ENCODE measurements at regions not wholly inside any gene's neighbourhood (a gene's known extent, or its start where the extent isn't known, plus 50 kb on each side); places are given as distances from the start of the nearest gene placed in this dataset.
"Not testable (repeated sequence)": the region's sequence is repeated elsewhere in the genome, so short reads cannot be mapped to it uniquely, and the experiment has no call there.

DNA sequence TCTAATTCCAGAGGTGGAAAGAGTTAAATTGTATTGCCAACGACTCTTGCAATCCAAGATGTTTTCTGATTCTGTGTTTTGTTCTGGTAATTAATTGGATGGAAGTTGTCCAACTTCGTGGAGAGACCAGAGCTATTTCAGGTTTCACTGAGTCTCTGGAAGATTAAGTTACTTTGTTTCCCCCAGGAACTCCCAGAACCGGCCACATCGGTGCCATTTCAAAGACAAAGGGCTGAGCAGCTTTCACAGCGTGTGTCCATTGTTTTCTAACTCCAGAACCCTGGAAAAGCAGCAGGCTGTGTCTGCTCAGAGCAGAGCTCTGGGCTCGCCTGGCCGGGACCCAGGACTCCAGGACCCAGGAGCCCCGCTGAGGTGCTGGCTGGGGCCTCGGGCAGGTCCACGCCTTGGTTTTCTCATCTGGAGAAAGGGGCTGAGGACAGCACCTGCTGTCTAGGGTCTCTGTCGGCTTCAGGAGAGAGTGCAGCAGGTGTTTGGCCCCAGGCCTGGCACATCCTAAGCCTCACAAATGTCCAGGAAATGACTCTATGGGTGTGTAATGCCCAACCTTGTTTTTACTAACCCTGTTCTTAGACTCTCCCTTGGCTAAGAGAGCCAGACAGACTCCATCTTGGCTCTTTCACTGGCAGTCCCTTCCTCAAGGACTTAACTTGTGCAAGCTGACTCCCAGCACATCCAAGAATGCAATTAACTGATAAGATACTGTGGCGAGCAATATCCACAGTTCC, 86.0 kb upstream of the SFSWAP start:
- not testable (repeated sequence) for H3K36me3 ChIP-seq (ENCODE audit: insufficient read depth, low read length); H3K79me2 ChIP-seq (replicated peaks; ENCODE audit: insufficient read depth, low read length); H2AFZ ChIP-seq (ENCODE audit: low read depth, low read length); H3K27me3 ChIP-seq (ENCODE audit: insufficient read depth, low read depth, low read length); H3K4me3 ChIP-seq (ENCODE audit: low read length); H3F3A ChIP-seq (ENCODE audit: insufficient read depth, low read length, poor library complexity, severe bottlenecking); H3K4me2 ChIP-seq (ENCODE audit: low read length); H3K9me3 ChIP-seq (ENCODE audit: low read length); H3K27ac ChIP-seq (ENCODE audit: low read length); H3K9me2 ChIP-seq (ENCODE audit: insufficient read depth, low read length); H3K9ac ChIP-seq (ENCODE audit: low read length); H4K20me1 ChIP-seq (ENCODE audit: insufficient read depth)

DNA sequence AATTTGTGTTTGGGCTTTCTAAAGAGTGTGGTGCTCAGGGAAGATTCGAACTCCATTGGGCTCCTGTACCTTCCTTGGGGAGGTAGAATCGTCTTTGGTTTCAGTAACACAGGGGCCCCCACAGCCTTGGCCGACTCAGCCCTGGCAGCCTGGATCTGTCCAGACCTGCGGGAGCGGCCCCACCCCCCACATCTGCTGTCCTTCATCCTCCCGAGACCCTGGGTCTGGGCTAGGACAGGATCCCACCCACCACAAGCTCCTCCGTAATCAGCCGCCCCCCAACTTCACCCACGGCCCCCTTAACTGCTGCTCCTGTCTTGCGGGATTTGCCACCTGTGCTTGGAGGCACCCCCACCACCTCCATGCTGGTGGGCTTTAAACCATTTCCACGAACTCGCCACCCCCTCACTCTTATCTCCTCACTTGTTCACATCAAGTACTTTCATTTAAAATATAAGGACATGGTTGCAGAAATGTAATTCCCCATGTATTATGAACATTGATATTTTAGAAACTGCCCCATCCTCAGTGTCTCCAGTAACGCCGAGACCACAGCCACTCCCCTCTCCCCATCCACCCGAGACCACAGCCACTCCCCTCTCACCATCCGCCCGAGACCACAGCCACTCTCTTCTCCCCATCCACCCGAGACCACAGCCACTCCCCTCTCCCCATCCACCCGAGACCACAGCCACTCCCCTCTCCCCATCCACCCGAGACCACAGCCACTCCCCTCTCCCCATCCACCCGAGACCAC, 84.7 kb upstream of the SFSWAP start:
- H3K9ac ChIP-seq (ENCODE audit: low read length); H3K4me3 ChIP-seq (ENCODE audit: low read length); H3K9me2 ChIP-seq (ENCODE audit: insufficient read depth, low read length); H3K36me3 ChIP-seq (ENCODE audit: insufficient read depth, low read length); H2AFZ ChIP-seq (ENCODE audit: low read depth, low read length); H4K20me1 ChIP-seq (ENCODE audit: insufficient read depth); H3K79me2 ChIP-seq (replicated peaks; ENCODE audit: insufficient read depth, low read length); H3K9me3 ChIP-seq (ENCODE audit: low read length); H3K27ac ChIP-seq (ENCODE audit: low read length); H3K27me3 ChIP-seq (ENCODE audit: insufficient read depth, low read depth, low read length); H3F3A ChIP-seq (ENCODE audit: insufficient read depth, low read length, poor library complexity, severe bottlenecking); H3K4me2 ChIP-seq (ENCODE audit: low read length): not testable (repeated sequence)

DNA sequence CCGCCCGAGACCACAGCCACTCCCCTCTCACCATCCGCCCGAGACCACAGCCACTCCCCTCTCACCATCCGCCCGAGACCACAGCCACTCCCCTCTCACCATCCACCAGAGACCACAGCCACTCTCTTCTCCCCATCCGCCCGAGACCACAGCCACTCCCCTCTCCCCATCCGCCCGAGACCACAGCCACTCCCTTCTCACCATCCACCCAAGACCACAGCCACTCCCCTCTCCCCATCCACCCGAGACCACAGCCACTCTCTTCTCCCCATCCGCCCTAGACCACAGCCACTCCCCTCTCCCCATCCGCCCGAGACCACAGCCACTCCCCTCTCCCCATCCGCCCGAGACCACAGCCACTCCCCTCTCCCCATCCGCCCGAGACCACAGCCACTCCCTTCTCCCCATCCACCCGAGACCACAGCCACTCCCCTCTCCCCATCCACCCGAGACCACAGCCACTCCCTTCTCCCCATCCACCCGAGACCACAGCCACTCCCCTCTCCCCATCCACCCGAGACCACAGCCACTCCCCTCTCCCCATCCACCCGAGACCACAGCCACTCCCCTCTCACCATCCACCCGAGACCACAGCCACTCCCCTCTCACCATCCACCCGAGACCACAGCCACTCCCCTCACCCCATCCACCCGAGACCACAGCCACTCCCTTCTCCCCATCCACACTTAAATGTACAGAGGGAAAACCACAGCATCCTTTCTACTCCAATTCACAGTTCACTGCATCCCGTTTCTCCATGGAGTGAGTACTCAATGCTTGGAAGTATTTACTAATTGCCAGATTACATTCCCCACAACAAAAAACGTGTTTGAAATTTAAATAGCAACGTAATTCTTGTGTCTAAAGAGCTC, 83.5 kb upstream of the SFSWAP start:
- not testable (repeated sequence) for H2AFZ ChIP-seq (ENCODE audit: low read depth, low read length); H4K20me1 ChIP-seq (ENCODE audit: insufficient read depth); H3K9me3 ChIP-seq (ENCODE audit: low read length); H3K27me3 ChIP-seq (ENCODE audit: insufficient read depth, low read depth, low read length); H3K79me2 ChIP-seq (replicated peaks; ENCODE audit: insufficient read depth, low read length); H3K9ac ChIP-seq (ENCODE audit: low read length); H3F3A ChIP-seq (ENCODE audit: insufficient read depth, low read length, poor library complexity, severe bottlenecking); H3K4me2 ChIP-seq (ENCODE audit: low read length); H3K9me2 ChIP-seq (ENCODE audit: insufficient read depth, low read length); H3K36me3 ChIP-seq (ENCODE audit: insufficient read depth, low read length); H3K27ac ChIP-seq (ENCODE audit: low read length); H3K4me3 ChIP-seq (ENCODE audit: low read length)

DNA sequence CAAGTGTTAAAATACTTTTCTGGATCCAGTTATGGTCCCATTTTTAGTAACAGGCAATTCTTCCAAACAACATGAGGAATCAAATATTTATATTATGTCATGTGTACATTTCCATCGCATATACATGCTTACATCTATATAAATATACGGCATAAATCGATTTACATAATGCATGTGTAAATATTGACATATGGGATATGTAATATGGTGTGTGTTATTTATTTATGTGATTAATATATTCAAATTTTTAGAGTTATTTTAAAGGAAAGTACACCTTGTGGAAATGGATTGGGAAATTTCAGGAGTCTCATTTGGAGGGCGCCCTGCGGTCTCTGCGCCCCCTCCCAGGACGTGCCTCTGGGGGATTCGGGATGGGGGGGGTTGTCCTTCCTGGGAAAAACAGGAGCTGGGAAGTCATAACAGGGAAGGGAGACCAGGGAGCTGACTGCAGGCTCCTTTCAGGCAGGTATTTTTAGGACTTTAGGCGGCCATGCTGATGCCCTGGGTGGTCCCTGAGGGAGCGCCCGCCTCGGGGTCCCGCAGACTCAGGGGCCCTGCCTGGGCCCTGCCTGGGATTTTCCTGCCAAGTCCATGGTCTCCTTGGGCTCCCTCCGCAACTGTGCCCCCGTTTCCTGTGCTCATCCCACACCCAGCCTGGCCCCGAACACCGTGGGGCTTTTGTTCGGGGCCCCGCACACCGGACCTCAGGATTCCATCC, 82.7 kb upstream of the SFSWAP start:
- H3K36me3 ChIP-seq (ENCODE audit: insufficient read depth, low read length) = no peaks in the 10 kb centered on the region
- H4K20me1 ChIP-seq (ENCODE audit: insufficient read depth) = no peaks in the 10 kb centered on the region
- no peaks in the 10 kb centered on the region for H3K9me3 ChIP-seq (ENCODE audit: low read length)
- H3K27me3 ChIP-seq (ENCODE audit: insufficient read depth, low read depth, low read length) = no peaks in the 10 kb centered on the region
- H3K79me2 ChIP-seq (replicated peaks; ENCODE audit: insufficient read depth, low read length) = no peaks in the 10 kb centered on the region
- no peaks in the 10 kb centered on the region for H3F3A ChIP-seq (ENCODE audit: insufficient read depth, low read length, poor library complexity, severe bottlenecking)
- no peak overlapping the region for H2AFZ ChIP-seq (ENCODE audit: low read depth, low read length)
- TF ChIP-seq EP300 (conservative IDR thresholded peaks at IDR 0.05; ENCODE audit: poor library complexity, severe bottlenecking) (no peak), SMC3 (conservative IDR thresholded peaks at IDR 0.05; ENCODE audit: poor library complexity) (no peak), POLR2AphosphoS5 (IDR thresholded peaks at IDR 0.05) (no peak), TAF1 (IDR thresholded peaks at IDR 0.05; ENCODE audit: low read depth) (no peak), MXI1 (conservative IDR thresholded peaks at IDR 0.05; ENCODE audit: poor library complexity, severe bottlenecking) (no peak), RAD21 (conservative IDR thresholded peaks at IDR 0.05) (no peak), EZH2 (IDR thresholded peaks at IDR 0.05; ENCODE audit: borderline replicate concordance, insufficient read depth, low read length, poor library complexity, severe bottlenecking) (no peak)
- TF ChIP-seq, protein P1, sequence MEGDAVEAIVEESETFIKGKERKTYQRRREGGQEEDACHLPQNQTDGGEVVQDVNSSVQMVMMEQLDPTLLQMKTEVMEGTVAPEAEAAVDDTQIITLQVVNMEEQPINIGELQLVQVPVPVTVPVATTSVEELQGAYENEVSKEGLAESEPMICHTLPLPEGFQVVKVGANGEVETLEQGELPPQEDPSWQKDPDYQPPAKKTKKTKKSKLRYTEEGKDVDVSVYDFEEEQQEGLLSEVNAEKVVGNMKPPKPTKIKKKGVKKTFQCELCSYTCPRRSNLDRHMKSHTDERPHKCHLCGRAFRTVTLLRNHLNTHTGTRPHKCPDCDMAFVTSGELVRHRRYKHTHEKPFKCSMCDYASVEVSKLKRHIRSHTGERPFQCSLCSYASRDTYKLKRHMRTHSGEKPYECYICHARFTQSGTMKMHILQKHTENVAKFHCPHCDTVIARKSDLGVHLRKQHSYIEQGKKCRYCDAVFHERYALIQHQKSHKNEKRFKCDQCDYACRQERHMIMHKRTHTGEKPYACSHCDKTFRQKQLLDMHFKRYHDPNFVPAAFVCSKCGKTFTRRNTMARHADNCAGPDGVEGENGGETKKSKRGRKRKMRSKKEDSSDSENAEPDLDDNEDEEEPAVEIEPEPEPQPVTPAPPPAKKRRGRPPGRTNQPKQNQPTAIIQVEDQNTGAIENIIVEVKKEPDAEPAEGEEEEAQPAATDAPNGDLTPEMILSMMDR (IDR thresholded peaks at IDR 0.05; ENCODE audit: poor library complexity, severe bottlenecking) = no peak
- TF ChIP-seq, protein P2, sequence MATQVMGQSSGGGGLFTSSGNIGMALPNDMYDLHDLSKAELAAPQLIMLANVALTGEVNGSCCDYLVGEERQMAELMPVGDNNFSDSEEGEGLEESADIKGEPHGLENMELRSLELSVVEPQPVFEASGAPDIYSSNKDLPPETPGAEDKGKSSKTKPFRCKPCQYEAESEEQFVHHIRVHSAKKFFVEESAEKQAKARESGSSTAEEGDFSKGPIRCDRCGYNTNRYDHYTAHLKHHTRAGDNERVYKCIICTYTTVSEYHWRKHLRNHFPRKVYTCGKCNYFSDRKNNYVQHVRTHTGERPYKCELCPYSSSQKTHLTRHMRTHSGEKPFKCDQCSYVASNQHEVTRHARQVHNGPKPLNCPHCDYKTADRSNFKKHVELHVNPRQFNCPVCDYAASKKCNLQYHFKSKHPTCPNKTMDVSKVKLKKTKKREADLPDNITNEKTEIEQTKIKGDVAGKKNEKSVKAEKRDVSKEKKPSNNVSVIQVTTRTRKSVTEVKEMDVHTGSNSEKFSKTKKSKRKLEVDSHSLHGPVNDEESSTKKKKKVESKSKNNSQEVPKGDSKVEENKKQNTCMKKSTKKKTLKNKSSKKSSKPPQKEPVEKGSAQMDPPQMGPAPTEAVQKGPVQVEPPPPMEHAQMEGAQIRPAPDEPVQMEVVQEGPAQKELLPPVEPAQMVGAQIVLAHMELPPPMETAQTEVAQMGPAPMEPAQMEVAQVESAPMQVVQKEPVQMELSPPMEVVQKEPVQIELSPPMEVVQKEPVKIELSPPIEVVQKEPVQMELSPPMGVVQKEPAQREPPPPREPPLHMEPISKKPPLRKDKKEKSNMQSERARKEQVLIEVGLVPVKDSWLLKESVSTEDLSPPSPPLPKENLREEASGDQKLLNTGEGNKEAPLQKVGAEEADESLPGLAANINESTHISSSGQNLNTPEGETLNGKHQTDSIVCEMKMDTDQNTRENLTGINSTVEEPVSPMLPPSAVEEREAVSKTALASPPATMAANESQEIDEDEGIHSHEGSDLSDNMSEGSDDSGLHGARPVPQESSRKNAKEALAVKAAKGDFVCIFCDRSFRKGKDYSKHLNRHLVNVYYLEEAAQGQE (IDR thresholded peaks at IDR 0.05; ENCODE audit: borderline replicate concordance) = no peak
- H3K4me3 ChIP-seq (ENCODE audit: low read length) = no peak overlapping the region
- no peaks in the 10 kb centered on the region for H3K9me2 ChIP-seq (ENCODE audit: insufficient read depth, low read length)
- no peak overlapping the region for H3K27ac ChIP-seq (ENCODE audit: low read length)
- H3K9ac ChIP-seq (ENCODE audit: low read length) = no peak overlapping the region
- H3K4me2 ChIP-seq (ENCODE audit: low read length) = no peak overlapping the region

All from neural cell (in vitro differentiated cells).